A549 (cell line): ENCODE measurements at regions not wholly inside any gene's neighbourhood (a gene's known extent, or its start where the extent isn't known, plus 50 kb on each side); places are given as distances from the start of the nearest gene placed in this dataset.

Experiments
- CBX8 ChIP-seq: fragments of 200-600 bp; sonication (generic); IDR thresholded peaks from 2 replicates; pipeline ENCODE4 v1.6.1; 2016
- CTCF ChIP-seq: fragments of >200 bp; sonication (Bioruptor Twin); formaldehyde crosslinking; IDR thresholded peaks from 3 replicates; pipeline ENCODE4 v1.5.1; 2016
- EHF ChIP-seq: fragments of 250-450 bp; sonication (Bioruptor Pico); IDR thresholded peaks from 2 replicates; pipeline ENCODE4 v1.5.0; 2020; ENCODE audit warnings: mild to moderate bottlenecking
- EHMT2 ChIP-seq: fragments of 200-600 bp; sonication (generic); IDR thresholded peaks from 2 replicates; pipeline ENCODE4 v1.6.1; 2016; ENCODE audit warnings: antibody characterized with exemption, low read depth, mild to moderate bottlenecking, moderate library complexity
- POLR2A ChIP-seq: IDR thresholded peaks from 2 replicates; pipeline ENCODE4 v1.6.1; 2012; ENCODE audit warnings: mild to moderate bottlenecking, low read length
- REST ChIP-seq: fragments of 200-600 bp; sonication (generic); IDR thresholded peaks from 2 replicates; pipeline ENCODE4 v1.6.1; 2016; ENCODE audit warnings: antibody characterized with exemption, mild to moderate bottlenecking, moderate library complexity
- SREBF2 ChIP-seq: fragments of 450-650 bp; IDR thresholded peaks from 2 replicates; pipeline ENCODE4 v1.6.1; 2014; ENCODE audit warnings: mild to moderate bottlenecking, moderate library complexity

- TF ChIP-seq REST = no peak
- no peak for TF ChIP-seq CTCF
- no peak for TF ChIP-seq SREBF2
- no peak for TF ChIP-seq POLR2A
- no peak for TF ChIP-seq CBX8
- no peak for TF ChIP-seq EHF (CRISPR knock-in tag)
- TF ChIP-seq EHMT2 = no peak
Observed at GRCh38 chr16:35148748-35149147, 1689.3 kb downstream of the TP53TG3F start.
